ENCODE measurements at regions not wholly inside any gene's neighbourhood (a gene's known extent, or its start where the extent isn't known, plus 50 kb on each side); places are given as distances from the start of the nearest gene placed in this dataset.

DNA sequence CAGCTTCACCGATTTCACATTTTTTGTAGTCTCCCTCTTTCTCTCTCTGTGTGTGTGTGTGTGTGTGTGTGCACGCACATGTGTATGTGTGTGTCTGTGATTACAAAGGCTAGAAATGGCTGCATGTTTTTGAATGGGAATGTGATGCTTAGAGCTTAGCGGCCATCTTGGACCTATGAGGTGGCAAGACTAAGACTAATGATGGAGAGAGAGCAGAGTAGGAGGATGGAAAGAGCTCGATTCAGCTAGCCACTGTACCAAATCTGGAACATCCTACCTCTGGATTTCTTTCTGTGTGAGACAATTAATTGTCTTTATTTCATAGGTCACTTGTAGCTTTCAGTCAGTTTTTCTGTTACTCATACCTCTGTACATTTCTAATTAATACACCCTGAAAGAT, 205.1 kb downstream of the PCSK1 start:
- TF ChIP-seq, protein P1, sequence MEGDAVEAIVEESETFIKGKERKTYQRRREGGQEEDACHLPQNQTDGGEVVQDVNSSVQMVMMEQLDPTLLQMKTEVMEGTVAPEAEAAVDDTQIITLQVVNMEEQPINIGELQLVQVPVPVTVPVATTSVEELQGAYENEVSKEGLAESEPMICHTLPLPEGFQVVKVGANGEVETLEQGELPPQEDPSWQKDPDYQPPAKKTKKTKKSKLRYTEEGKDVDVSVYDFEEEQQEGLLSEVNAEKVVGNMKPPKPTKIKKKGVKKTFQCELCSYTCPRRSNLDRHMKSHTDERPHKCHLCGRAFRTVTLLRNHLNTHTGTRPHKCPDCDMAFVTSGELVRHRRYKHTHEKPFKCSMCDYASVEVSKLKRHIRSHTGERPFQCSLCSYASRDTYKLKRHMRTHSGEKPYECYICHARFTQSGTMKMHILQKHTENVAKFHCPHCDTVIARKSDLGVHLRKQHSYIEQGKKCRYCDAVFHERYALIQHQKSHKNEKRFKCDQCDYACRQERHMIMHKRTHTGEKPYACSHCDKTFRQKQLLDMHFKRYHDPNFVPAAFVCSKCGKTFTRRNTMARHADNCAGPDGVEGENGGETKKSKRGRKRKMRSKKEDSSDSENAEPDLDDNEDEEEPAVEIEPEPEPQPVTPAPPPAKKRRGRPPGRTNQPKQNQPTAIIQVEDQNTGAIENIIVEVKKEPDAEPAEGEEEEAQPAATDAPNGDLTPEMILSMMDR (IDR thresholded peaks at IDR 0.05) = no peak
- no peak for TF ChIP-seq POLR2A (IDR thresholded peaks at IDR 0.05)
- H3K27ac ChIP-seq = no peak overlapping the region
- no peaks in the 10 kb centered on the region for H3K27me3 ChIP-seq
- intact Hi-C loops (cut with DNase I) = no loop called here
- peaks cover 0 to 3% of the 10 kb centered on the region in 2 donors for H3K4me1 ChIP-seq
- DNase-seq = no peak
- 91 to 92% methylated on average over 4 of the region's 4 CpGs for WGBS, 2 donors
- no peaks in the 10 kb centered on the region for H3K9me3 ChIP-seq
- no peak overlapping the region for H3K4me3 ChIP-seq (replicated peaks in 1 of 3)
- H3K36me3 ChIP-seq = no peaks in the 10 kb centered on the region

DNA sequence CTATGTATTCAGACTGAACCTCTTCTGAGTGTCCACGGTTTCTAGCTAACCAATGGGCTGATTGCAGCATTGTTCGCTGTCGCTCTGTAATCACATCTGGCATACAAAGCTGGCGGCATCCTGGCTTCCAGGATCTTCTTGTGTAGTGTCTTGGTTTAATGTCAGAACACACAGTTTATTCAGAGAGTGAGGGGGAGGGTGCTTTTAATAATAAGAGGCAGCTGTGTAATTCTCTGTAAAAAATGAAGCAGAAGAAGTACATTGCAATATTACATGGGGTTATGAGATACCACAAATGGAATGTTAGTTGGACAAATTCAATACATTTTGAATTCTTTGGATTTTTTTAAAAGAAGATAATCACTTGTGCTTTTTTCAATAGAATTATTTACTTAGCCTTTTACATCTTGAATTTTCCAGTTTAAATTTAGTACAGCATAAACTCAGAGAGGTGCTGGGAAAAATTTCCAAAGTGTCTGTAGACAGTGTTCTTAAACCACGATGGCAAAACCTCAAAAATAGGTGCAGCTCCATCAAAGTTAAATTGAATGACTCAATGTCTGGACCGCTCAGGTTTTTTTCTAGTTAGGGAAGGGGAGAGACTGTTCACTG, 206.0 kb downstream of the PCSK1 start:
- no peak for DNase-seq
- WGBS, 2 donors = 67 to 81% methylated on average over 6 of the region's 6 CpGs
- Histone ChIP-seq H3K27ac (no peak overlapping the region), H3K4me3 (replicated peaks in 1 of 3) (no peak overlapping the region), H3K4me1 (peaks cover 0 to 3% of the 10 kb centered on the region in 2 donors), H3K36me3 (no peaks in the 10 kb centered on the region), H3K27me3 (no peaks in the 10 kb centered on the region), H3K9me3 (no peaks in the 10 kb centered on the region)
- TF ChIP-seq, protein P1 (IDR thresholded peaks at IDR 0.05) = no peak
- no peak for TF ChIP-seq POLR2A (IDR thresholded peaks at IDR 0.05)
- intact Hi-C loops (cut with DNase I) = no loop called here

DNA sequence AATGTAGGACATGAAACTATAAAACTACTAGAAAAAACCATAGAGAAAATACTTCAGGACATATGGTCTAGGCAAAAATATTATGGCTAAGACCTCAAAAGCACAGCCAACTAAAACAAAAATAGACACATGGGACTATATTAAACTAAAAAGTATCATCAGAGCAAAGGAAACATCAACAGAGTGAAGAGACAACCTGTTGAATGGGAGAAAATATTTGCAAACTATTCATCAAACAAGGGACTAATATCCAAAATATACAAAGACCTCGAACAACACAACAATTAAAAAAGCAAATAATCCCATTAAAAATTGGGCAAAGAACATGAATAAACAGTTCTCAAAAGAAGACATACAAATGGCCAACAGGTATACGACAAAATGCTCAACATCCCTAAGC, 210.9 kb downstream of the PCSK1 start:
- Histone ChIP-seq H3K9me3 (no peaks in the 10 kb centered on the region), H3K4me1 (no peaks in the 10 kb centered on the region), H3K36me3 (no peaks in the 10 kb centered on the region), H3K27me3 (no peaks in the 10 kb centered on the region), H3K4me3 (replicated peaks in 1 of 3) (no peak overlapping the region), H3K27ac (no peak overlapping the region)
- no peak for DNase-seq
- intact Hi-C loops (cut with DNase I) = no loop called here
- TF ChIP-seq, protein P1 (IDR thresholded peaks at IDR 0.05) = no peak
- TF ChIP-seq POLR2A (IDR thresholded peaks at IDR 0.05) = no peak
- WGBS, 2 donors = 87 to 91% methylated on average over 2 of the region's 2 CpGs

DNA sequence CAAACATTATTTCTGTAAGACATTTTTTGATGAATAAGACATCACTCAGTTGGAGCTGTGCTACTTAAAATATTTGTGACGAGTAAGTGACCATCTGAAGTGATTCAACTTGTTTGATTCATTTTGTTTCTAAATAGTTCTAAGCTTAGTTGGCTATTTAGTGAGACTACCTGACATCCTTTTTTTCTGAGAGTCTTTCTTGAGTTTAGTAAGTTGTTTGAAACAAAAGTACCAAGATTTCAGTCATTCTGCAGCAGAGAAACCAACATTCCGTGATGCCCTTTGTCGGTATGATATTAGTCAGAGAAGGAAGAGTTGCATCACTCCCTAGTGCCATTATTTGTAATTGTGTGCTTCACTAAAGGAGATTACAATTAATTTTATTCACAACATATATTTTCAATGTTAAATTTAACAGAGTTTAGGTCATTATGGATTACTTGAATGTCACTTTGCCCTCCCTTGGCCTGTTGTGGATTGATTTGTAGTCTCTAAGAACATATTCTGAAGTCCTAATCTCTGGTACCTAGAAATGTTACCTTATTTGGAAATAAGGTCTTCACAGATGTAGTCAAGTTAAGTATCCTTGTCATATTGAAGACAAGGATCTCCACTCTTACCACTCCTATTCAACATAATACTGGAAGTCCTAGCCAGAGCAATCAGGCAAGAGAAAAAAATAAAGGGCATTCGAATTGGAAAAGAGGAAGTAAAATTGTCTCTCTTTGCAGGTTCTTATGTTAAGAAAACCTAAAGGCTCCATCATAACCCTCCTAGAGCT, 212.2 kb downstream of the PCSK1 start:
- H3K36me3 ChIP-seq = no peaks in the 10 kb centered on the region
- no peak for DNase-seq
- intact Hi-C loops (cut with DNase I) = no loop called here
- no peaks in the 10 kb centered on the region for H3K9me3 ChIP-seq
- H3K27ac ChIP-seq = no peak overlapping the region
- WGBS, 2 donors = 85 to 93% methylated on average over 4 of the region's 4 CpGs
- no peak overlapping the region for H3K4me3 ChIP-seq (replicated peaks in 1 of 3)
- H3K27me3 ChIP-seq = no peaks in the 10 kb centered on the region
- H3K4me1 ChIP-seq = no peaks in the 10 kb centered on the region
- TF ChIP-seq, protein P1 (IDR thresholded peaks at IDR 0.05) = no peak
- TF ChIP-seq POLR2A (IDR thresholded peaks at IDR 0.05) = no peak

DNA sequence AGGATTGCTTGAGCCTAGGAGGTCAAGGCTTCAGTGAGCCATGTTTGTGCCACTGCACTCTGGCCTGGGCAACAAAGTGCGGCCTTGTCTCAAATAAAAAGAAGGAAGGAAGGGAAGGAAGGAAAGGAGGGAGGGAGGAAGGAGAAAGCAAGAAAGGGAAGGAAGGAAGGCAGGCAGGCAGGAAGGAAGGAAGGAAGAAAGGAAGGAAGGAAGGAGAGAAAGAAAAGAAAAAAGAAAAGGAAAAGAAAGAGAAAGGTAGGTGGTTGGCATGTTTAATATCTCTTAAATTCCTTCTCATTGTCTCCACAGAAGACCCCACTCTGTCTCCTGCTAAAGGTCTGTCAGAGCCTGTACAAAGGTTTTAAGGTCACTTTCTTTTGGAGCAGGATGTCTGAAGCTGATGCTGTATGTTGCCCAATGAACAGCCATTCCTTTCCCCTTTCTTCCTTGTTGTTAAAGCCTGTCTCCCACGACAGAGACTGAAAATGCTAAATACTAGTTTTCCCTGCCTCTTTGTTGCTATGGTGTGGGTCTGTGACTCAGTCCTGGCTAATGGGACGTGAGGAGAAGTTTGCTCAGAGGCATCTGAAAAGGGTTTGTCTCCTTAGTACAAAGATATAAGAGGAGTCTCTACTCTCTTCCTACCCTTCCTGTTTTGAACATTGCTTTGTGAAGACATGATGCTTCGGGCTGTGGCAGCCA, 213.3 kb downstream of the PCSK1 start:
- no peaks in the 10 kb centered on the region for H3K4me1 ChIP-seq
- no peak for DNase-seq
- H3K36me3 ChIP-seq = no peaks in the 10 kb centered on the region
- intact Hi-C loops (cut with DNase I) = no loop called here
- no peaks in the 10 kb centered on the region for H3K27me3 ChIP-seq
- no peak overlapping the region for H3K4me3 ChIP-seq (replicated peaks in 1 of 3)
- no peaks in the 10 kb centered on the region for H3K9me3 ChIP-seq
- no peak overlapping the region for H3K27ac ChIP-seq
- TF ChIP-seq POLR2A (IDR thresholded peaks at IDR 0.05) = no peak
- TF ChIP-seq, protein P1 (IDR thresholded peaks at IDR 0.05) = no peak
- 82 to 83% methylated on average over 4 of the region's 4 CpGs for WGBS, 2 donors
